ENCODE measurements at regions not wholly inside any gene's neighbourhood (a gene's known extent, or its start where the extent isn't known, plus 50 kb on each side); places are given as distances from the start of the nearest gene placed in this dataset.
A peak's percentile ranks its signal among the peaks of the same experiment; 100 is the strongest.
"Not testable (repeated sequence)": the region's sequence is repeated elsewhere in the genome, so short reads cannot be mapped to it uniquely, and the experiment has no call there.

DNA sequence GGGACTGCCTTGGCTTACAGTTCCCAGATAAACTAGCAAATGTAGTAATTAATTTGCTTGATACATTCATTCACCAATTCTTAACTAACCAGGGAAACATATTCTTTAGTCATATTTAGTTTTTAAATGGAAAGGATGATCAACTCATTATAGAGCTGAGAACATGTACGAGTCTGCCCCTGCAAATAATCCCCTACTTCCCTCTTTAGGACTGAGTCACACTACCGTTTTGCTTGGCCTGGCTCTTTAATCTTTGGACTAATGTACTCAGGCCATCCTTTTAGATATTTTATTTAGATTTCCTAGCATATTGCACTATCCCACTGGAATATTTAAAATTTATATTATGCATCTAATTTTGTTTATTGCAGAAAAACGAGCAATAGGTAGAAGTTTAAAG, 105.5 kb upstream of the LCORL start:
- DNase-seq (no peak), ATAC-seq (no peak), FAIRE-seq (no peak)
- H3K4me3 ChIP-seq = no peak overlapping the region
- intact Hi-C loops (cut with DNase I) = no loop called here
- no peaks in the 10 kb centered on the region for H3K9me3 ChIP-seq
- no peaks in the 10 kb centered on the region for H3K4me1 ChIP-seq
- H3K27ac ChIP-seq = no peak overlapping the region
- no peaks in the 10 kb centered on the region for H3K27me3 ChIP-seq
- no peaks in the 10 kb centered on the region for H3K36me3 ChIP-seq
- TF ChIP-seq CTCF (IDR thresholded peaks at IDR 0.05) = no peak
- WGBS, 2 donors = 44 to 52% methylated on average over 3 of the region's 3 CpGs

DNA sequence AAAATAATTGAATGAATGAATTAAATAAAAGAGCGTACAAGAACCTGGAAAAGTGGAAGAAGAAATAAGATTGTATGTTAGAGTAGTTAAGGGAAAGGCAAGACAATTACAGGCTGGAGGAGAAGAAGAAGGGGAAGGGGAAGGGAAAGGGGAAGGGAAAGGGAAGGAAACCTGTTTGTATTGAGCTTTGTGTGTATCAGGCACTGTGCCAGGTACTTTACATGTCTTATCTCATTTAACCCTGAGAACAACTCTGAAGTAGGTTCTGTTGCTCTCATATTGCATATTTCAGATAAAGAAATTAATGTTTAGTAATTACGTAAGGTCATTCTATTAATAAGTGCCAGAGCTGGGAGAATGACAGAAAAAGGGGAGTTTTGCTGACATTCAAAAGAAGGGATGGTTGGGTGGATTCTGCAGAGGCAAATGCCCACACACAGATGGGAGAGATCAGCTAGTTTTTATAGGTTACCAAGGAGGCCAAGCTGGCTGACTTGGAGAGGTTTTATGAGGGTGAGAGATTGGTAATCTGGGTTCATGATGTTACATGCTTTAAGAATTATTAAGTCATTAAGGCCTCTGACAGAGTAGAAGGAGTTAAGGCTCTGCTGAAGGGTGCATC, 92.3 kb upstream of the LCORL start:
- peaks cover 0 to 2% (median 0%) of the 10 kb centered on the region in 4 donors for H3K27me3 ChIP-seq
- peaks cover 0 to 3% (median 0%) of the 10 kb centered on the region in 3 donors for H3K4me1 ChIP-seq
- H3K36me3 ChIP-seq = no peaks in the 10 kb centered on the region
- no peak for TF ChIP-seq CTCF (IDR thresholded peaks at IDR 0.05)
- H3K4me3 ChIP-seq = no peak overlapping the region
- DNase-seq = no peak
- FAIRE-seq = no peak
- H3K9me3 ChIP-seq = no peaks in the 10 kb centered on the region
- H3K27ac ChIP-seq = no peak overlapping the region
- ATAC-seq = peak in 3 of 4 donors; percentile 46 to 75 (median 53)
- intact Hi-C loops (cut with DNase I) = no loop called here
- 53 to 60% methylated on average over 2 of the region's 2 CpGs for WGBS, 2 donors

- Histone ChIP-seq H3K4me3 (no peak overlapping the region), H3K9me3 (no peaks in the 10 kb centered on the region), H3K4me1 (peaks cover 0 to 3% (median 0%) of the 10 kb centered on the region in 3 donors), H3K27me3 (no peaks in the 10 kb centered on the region), H3K36me3 (no peaks in the 10 kb centered on the region), H3K27ac (no peak overlapping the region)
- intact Hi-C loops (cut with DNase I) = no loop called here
- FAIRE-seq = no peak
- DNase-seq = no peak
- no peak for ATAC-seq
- no peak for TF ChIP-seq CTCF (IDR thresholded peaks at IDR 0.05)
- 64 to 77% methylated on average over 4 of the region's 4 CpGs for WGBS, 2 donors
These were observed 89.5 kb upstream of the LCORL start for GRCh38 chr4:18111081-18111480.

GRCh38 chr4:18110099-18110498, 88.5 kb upstream of the LCORL start:
- no peak for TF ChIP-seq CTCF (IDR thresholded peaks at IDR 0.05)
- intact Hi-C loops (cut with DNase I) = no loop called here
- FAIRE-seq (no peak), ATAC-seq (no peak), DNase-seq (no peak)
- Histone ChIP-seq H3K4me1 (peaks cover 0 to 3% (median 0%) of the 10 kb centered on the region in 3 donors), H3K9me3 (no peaks in the 10 kb centered on the region), H3K27me3 (no peaks in the 10 kb centered on the region), H3K27ac (no peak overlapping the region), H3K36me3 (no peaks in the 10 kb centered on the region), H3K4me3 (no peak overlapping the region)
- 45 to 52% methylated on average over 6 of the region's 6 CpGs for WGBS, 2 donors

- Histone ChIP-seq H3K4me3 (no peak overlapping the region), H3K27ac (no peak overlapping the region), H3K27me3 (no peaks in the 10 kb centered on the region), H3K4me1 (peaks cover 0 to 3% (median 0%) of the 10 kb centered on the region in 3 donors), H3K9me3 (no peaks in the 10 kb centered on the region), H3K36me3 (no peaks in the 10 kb centered on the region)
- ATAC-seq (no peak), DNase-seq (no peak), FAIRE-seq (no peak)
- TF ChIP-seq CTCF (IDR thresholded peaks at IDR 0.05) = no peak
- 53 to 68% methylated on average over 3 of the region's 3 CpGs for WGBS, 2 donors
- intact Hi-C loops (cut with DNase I) = no loop called here
These were observed 88.1 kb upstream of the LCORL start for GRCh38 chr4:18109676-18110075.

- H3K4me3 ChIP-seq; DNase-seq; H3K27me3 ChIP-seq; ATAC-seq; H3K4me1 ChIP-seq; H3K9me3 ChIP-seq; intact Hi-C loops (cut with DNase I); H3K36me3 ChIP-seq; H3K27ac ChIP-seq; FAIRE-seq: not testable (repeated sequence)
- WGBS, 2 donors = 65 to 76% methylated on average over 4 of the region's 4 CpGs
These were observed 86.4 kb upstream of the LCORL start for GRCh38 chr4:18107848-18108528.
